Erythroblast (primary cell): ENCODE measurements at regions not wholly inside any gene's neighbourhood (a gene's known extent, or its start where the extent isn't known, plus 50 kb on each side); places are given as distances from the start of the nearest gene placed in this dataset.

ENCODE experiments used
- GATA1 ChIP-seq: IDR thresholded peaks from 2 replicates; pipeline ENCODE4 v1.6.1; 2011; ENCODE audit warnings: low read depth, mild to moderate bottlenecking, control low read depth, low read length, moderate library complexity
- POLR2A ChIP-seq: IDR thresholded peaks from 2 replicates; pipeline ENCODE4 v1.6.1; 2011; ENCODE audit warnings: mild to moderate bottlenecking, low read length

DNA sequence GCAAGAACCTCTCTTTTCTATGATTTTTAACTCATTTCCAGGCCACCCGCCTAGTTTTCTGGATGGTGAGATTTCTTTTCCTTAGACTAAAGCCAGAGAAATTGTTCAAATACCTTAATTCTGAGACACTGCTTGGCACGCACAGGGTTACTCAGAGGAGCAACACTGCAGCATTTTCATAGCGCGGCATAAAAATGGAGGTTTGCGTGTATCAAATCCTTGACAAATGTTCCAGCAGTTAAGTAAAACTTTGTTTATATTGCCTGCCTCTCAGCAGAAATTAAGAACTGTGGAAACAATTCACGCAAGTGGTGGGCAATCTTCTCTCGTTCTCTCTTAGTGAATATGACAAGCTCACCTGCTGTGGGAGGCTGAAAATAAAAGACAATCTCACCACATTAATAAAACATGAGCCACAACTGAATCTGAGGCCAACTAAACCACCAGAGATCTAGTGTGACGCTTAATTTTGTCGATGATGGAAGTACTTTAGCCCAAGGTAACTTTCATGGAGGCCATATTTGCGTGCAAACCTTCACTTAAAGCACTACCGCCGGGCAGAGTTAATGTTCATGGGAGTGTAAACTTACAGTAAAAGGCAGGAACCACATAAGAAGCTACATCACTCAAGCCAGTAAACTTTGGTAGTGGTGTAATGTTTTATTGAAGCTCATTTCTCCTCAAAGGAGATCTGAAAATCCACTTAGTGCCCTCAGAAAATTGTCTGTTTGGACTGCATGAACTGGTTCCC lies 894.8 kb upstream of the EPHA5 start:
- TF ChIP-seq POLR2A (no peak), GATA1 (no peak)
